ENCODE measurements at regions not wholly inside any gene's neighbourhood (a gene's known extent, or its start where the extent isn't known, plus 50 kb on each side); places are given as distances from the start of the nearest gene placed in this dataset.

GRCh38 chr3:127427156-127427555, 139.3 kb upstream of the PRR20G start:
- no peak overlapping the region for H3K9ac ChIP-seq (ENCODE audit: low read depth, low read length)
- no peaks in the 10 kb centered on the region for H3K9me3 ChIP-seq (ENCODE audit: control insufficient read depth, insufficient read depth, low read length)
- peaks cover 18% of the 10 kb centered on the region for H3K4me1 ChIP-seq (ENCODE audit: insufficient read depth, low read length)
- H3K36me3 ChIP-seq (ENCODE audit: insufficient read depth, low read length) = no peaks in the 10 kb centered on the region

GRCh38 chr3:127426444-127427153, 138.8 kb upstream of the PRR20G start:
- H3K9ac ChIP-seq (ENCODE audit: low read depth, low read length) = no peak overlapping the region
- H3K4me1 ChIP-seq (ENCODE audit: insufficient read depth, low read length) = peaks cover 20% of the 10 kb centered on the region
- no peaks in the 10 kb centered on the region for H3K9me3 ChIP-seq (ENCODE audit: control insufficient read depth, insufficient read depth, low read length)
- no peaks in the 10 kb centered on the region for H3K36me3 ChIP-seq (ENCODE audit: insufficient read depth, low read length)

- Histone ChIP-seq H3K4me1 (ENCODE audit: insufficient read depth, low read length) (peaks cover 20% of the 10 kb centered on the region), H3K9ac (ENCODE audit: low read depth, low read length) (no peak overlapping the region), H3K9me3 (ENCODE audit: control insufficient read depth, insufficient read depth, low read length) (no peaks in the 10 kb centered on the region), H3K36me3 (ENCODE audit: insufficient read depth, low read length) (no peaks in the 10 kb centered on the region)
These were observed 137.9 kb upstream of the PRR20G start for GRCh38 chr3:127425505-127426443.

- Histone ChIP-seq H3K4me1 (ENCODE audit: insufficient read depth, low read length) (peaks cover 20% of the 10 kb centered on the region), H3K9me3 (ENCODE audit: control insufficient read depth, insufficient read depth, low read length) (no peaks in the 10 kb centered on the region), H3K36me3 (ENCODE audit: insufficient read depth, low read length) (no peaks in the 10 kb centered on the region), H3K9ac (ENCODE audit: low read depth, low read length) (no peak overlapping the region)
These were observed 137.1 kb upstream of the PRR20G start for GRCh38 chr3:127424766-127425504.

- Histone ChIP-seq H3K4me1 (ENCODE audit: insufficient read depth, low read length) (peaks cover 22% of the 10 kb centered on the region), H3K9ac (ENCODE audit: low read depth, low read length) (no peak overlapping the region), H3K9me3 (ENCODE audit: control insufficient read depth, insufficient read depth, low read length) (no peaks in the 10 kb centered on the region)
These were observed 136.3 kb upstream of the PRR20G start for GRCh38 chr3:127423856-127424765.

GRCh38 chr3:127422663-127423375, 135.0 kb upstream of the PRR20G start:
- no peaks in the 10 kb centered on the region for H3K36me3 ChIP-seq (ENCODE audit: insufficient read depth, low read length)
- no peak overlapping the region for H3K9ac ChIP-seq (ENCODE audit: low read depth, low read length)

More at GRCh38 chr3:127423856-127424765, 136.3 kb upstream of the PRR20G start:
- no peaks in the 10 kb centered on the region for H3K36me3 ChIP-seq (ENCODE audit: insufficient read depth, low read length)

GRCh38 chr3:127421943-127422662, 134.3 kb upstream of the PRR20G start:
- Histone ChIP-seq H3K9ac (ENCODE audit: low read depth, low read length) (no peak overlapping the region), H3K9me3 (ENCODE audit: control insufficient read depth, insufficient read depth, low read length) (no peaks in the 10 kb centered on the region), H3K36me3 (ENCODE audit: insufficient read depth, low read length) (no peaks in the 10 kb centered on the region), H3K4me1 (ENCODE audit: insufficient read depth, low read length) (peaks cover 25% of the 10 kb centered on the region)

More at GRCh38 chr3:127422663-127423375, 135.0 kb upstream of the PRR20G start:
- Histone ChIP-seq H3K4me1 (ENCODE audit: insufficient read depth, low read length) (peaks cover 25% of the 10 kb centered on the region), H3K9me3 (ENCODE audit: control insufficient read depth, insufficient read depth, low read length) (no peaks in the 10 kb centered on the region)

GRCh38 chr3:127420829-127421228, 133.0 kb upstream of the PRR20G start:
- Histone ChIP-seq H3K9ac (ENCODE audit: low read depth, low read length) (no peak overlapping the region), H3K9me3 (ENCODE audit: control insufficient read depth, insufficient read depth, low read length) (no peaks in the 10 kb centered on the region), H3K36me3 (ENCODE audit: insufficient read depth, low read length) (no peaks in the 10 kb centered on the region), H3K4me1 (ENCODE audit: insufficient read depth, low read length) (peaks cover 18% of the 10 kb centered on the region)

- no peak overlapping the region for H3K9ac ChIP-seq (ENCODE audit: low read depth, low read length)
- H3K36me3 ChIP-seq (ENCODE audit: insufficient read depth, low read length) = no peaks in the 10 kb centered on the region
- peaks cover 16% of the 10 kb centered on the region for H3K4me1 ChIP-seq (ENCODE audit: insufficient read depth, low read length)
- H3K9me3 ChIP-seq (ENCODE audit: control insufficient read depth, insufficient read depth, low read length) = no peaks in the 10 kb centered on the region
These were observed 132.1 kb upstream of the PRR20G start for GRCh38 chr3:127419641-127420553.

GRCh38 chr3:127419182-127419581, 131.3 kb upstream of the PRR20G start:
- H3K4me1 ChIP-seq (ENCODE audit: insufficient read depth, low read length) = peaks cover 15% of the 10 kb centered on the region
- H3K9ac ChIP-seq (ENCODE audit: low read depth, low read length) = no peak overlapping the region
- H3K36me3 ChIP-seq (ENCODE audit: insufficient read depth, low read length) = no peaks in the 10 kb centered on the region
- H3K9me3 ChIP-seq (ENCODE audit: control insufficient read depth, insufficient read depth, low read length) = no peaks in the 10 kb centered on the region

- Histone ChIP-seq H3K4me1 (ENCODE audit: insufficient read depth, low read length) (peaks cover 13% of the 10 kb centered on the region), H3K9me3 (ENCODE audit: control insufficient read depth, insufficient read depth, low read length) (no peaks in the 10 kb centered on the region), H3K36me3 (ENCODE audit: insufficient read depth, low read length) (no peaks in the 10 kb centered on the region), H3K9ac (ENCODE audit: low read depth, low read length) (no peak overlapping the region)
These were observed 130.8 kb upstream of the PRR20G start for GRCh38 chr3:127418560-127419147.

All from ES-I3 (cell line).